Amygdala (tissue), 56 donors: ENCODE measurements at regions not wholly inside any gene's neighbourhood (a gene's known extent, or its start where the extent isn't known, plus 50 kb on each side); places are given as distances from the start of the nearest gene placed in this dataset.
"Not testable (repeated sequence)": the region's sequence is repeated elsewhere in the genome, so short reads cannot be mapped to it uniquely, and the experiment has no call there.

Experiments used
- DNase-seq, 56 donors: peaks; one replicate each; lab custom pipeline; 2025; lab: John Stamatoyannopoulos, UW

GRCh38 chr10:130689743-130690626 lies 553.8 kb downstream of the GLRX3 start:
- no peak for DNase-seq

- no peak for DNase-seq
Measured at GRCh38 chr10:130691776-130692175, 555.6 kb downstream of the GLRX3 start.

GRCh38 chr10:130696870-130697269 lies 560.7 kb downstream of the GLRX3 start:
- no peak for DNase-seq

- DNase-seq, result no peak
Measured at GRCh38 chr10:130707389-130707979, 571.3 kb downstream of the GLRX3 start.

GRCh38 chr10:130708465-130709070 lies 572.4 kb downstream of the GLRX3 start:
- no peak for DNase-seq

GRCh38 chr10:130709415-130709814 lies 573.2 kb downstream of the GLRX3 start:
- DNase-seq, result no peak

GRCh38 chr10:130711072-130711471 lies 574.9 kb downstream of the GLRX3 start:
- DNase-seq, result no peak

GRCh38 chr10:130713135-130713534 lies 576.9 kb downstream of the GLRX3 start:
- peak in 3 of 56 donors; percentile 3 to 13 (median 10) for DNase-seq

- DNase-seq, result no peak
Measured at GRCh38 chr10:130713731-130714130, 577.5 kb downstream of the GLRX3 start.

- peak in 1 of 56 donors; percentile 18 for DNase-seq
Measured at GRCh38 chr10:130714742-130715467, 578.7 kb downstream of the GLRX3 start.

GRCh38 chr10:130715686-130716670 lies 579.8 kb downstream of the GLRX3 start:
- peak in 11 of 56 donors; percentile 9 to 63 (median 29) for DNase-seq

- no peak for DNase-seq
Measured at GRCh38 chr10:130717083-130717482, 580.9 kb downstream of the GLRX3 start.

GRCh38 chr10:130718744-130719447 lies 582.7 kb downstream of the GLRX3 start:
- not testable (repeated sequence) for DNase-seq

- no peak for DNase-seq
Measured at GRCh38 chr10:130719448-130719752, 583.2 kb downstream of the GLRX3 start.

- no peak for DNase-seq
Measured at GRCh38 chr10:130720235-130720634, 584.0 kb downstream of the GLRX3 start.

GRCh38 chr10:130721971-130722370 lies 585.8 kb downstream of the GLRX3 start:
- no peak for DNase-seq

GRCh38 chr10:130723704-130724103 lies 587.5 kb downstream of the GLRX3 start:
- DNase-seq, result no peak

GRCh38 chr10:130725474-130725970 lies 586.0 kb downstream of the TCERG1L start:
- DNase-seq, result no peak
